ENCODE measurements at regions not wholly inside any gene's neighbourhood (a gene's known extent, or its start where the extent isn't known, plus 50 kb on each side); places are given as distances from the start of the nearest gene placed in this dataset.

DNA sequence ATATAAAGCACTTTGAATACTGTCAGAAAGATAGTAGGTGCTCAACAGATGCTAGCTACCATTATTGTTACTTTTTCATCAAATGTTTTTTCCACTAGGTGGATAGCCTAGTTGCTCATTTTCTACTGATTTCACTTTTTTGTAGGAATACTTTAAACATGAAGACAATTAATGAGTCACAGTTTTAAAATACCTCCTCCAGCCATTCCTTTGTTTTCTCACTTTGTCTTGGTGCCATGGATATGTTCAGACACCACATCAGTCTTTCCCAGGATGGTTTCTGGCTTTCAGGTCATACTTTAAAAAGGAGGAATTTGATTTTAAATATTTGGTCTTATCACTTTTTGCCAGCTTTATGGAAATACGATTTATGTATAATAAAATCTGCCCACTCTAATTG, 147.1 kb upstream of the MGMT start:
- no peak for TF ChIP-seq POLR2A (IDR thresholded peaks at IDR 0.05)
- TF ChIP-seq, protein P1, sequence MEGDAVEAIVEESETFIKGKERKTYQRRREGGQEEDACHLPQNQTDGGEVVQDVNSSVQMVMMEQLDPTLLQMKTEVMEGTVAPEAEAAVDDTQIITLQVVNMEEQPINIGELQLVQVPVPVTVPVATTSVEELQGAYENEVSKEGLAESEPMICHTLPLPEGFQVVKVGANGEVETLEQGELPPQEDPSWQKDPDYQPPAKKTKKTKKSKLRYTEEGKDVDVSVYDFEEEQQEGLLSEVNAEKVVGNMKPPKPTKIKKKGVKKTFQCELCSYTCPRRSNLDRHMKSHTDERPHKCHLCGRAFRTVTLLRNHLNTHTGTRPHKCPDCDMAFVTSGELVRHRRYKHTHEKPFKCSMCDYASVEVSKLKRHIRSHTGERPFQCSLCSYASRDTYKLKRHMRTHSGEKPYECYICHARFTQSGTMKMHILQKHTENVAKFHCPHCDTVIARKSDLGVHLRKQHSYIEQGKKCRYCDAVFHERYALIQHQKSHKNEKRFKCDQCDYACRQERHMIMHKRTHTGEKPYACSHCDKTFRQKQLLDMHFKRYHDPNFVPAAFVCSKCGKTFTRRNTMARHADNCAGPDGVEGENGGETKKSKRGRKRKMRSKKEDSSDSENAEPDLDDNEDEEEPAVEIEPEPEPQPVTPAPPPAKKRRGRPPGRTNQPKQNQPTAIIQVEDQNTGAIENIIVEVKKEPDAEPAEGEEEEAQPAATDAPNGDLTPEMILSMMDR (IDR thresholded peaks at IDR 0.05): no peak
- DNase-seq: no peak
- WGBS, 4 donors: 82 to 90% (median 87%) methylated on average over 1 of the region's 1 CpG
- Histone ChIP-seq H3K9me3 (peaks cover 0 to 51% (median 18%) of the 10 kb centered on the region in 12 donors), H3K27ac (no peak overlapping the region), H3K36me3 (no peaks in the 10 kb centered on the region), H3K27me3 (peaks cover 0 to 4% (median 0%) of the 10 kb centered on the region in 9 donors), H3K4me3 (no peak overlapping the region), H3K4me1 (peaks cover 0 to 3% (median 0%) of the 10 kb centered on the region in 12 donors)
- intact Hi-C loops (cut with DNase I): loop anchor here in 1 of 10 donors (10.0 kb wide), 1 partner anchor 285 kb away; no protein-coding TSS in a partner anchor
- ATAC-seq: no peak

DNA sequence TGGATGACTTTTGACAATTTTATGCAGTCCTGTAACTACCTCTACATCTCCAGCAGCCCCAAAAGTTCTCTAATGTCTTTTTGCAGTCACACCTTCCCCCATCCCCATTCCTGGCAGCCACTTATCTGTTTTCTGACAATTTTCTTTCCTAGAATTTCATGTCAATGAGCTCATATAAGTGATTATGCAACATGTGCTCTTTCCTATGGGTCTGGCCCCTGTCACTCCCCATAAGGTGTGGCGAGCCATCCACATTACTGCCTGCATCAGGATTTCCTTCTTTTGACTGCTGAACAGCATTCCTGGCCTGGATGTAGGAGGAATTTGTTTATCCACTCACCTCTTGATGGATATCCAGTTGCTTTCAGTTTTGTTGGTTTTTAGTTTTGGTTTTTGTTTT, 146.7 kb upstream of the MGMT start:
- WGBS, 4 donors: 60 to 77% (median 64%) methylated on average over 1 of the region's 1 CpG

DNA sequence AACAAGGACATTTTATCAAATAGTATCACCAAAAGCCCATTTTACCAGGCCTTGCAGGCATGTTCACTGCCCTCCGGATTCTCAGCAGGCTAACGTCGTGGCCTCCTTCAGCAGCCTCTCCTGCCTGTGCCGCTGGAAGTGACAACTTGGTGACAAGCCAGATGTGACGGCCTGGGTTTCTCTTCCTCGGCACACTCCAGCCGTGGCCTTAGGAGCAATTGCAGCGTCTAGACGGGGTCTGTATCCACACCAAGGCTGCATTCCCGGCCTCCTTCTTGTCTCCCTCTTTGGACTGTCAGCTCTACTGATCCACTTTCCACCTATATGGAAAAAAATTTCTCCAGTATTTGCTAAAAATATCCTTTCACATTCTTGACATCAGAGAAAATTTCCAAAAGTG, 145.3 kb upstream of the MGMT start:
- Histone ChIP-seq H3K27ac (no peak overlapping the region), H3K4me3 (no peak overlapping the region), H3K27me3 (peaks cover 0 to 4% (median 0%) of the 10 kb centered on the region in 9 donors), H3K9me3 (peaks cover 0 to 34% (median 10%) of the 10 kb centered on the region in 12 donors), H3K4me1 (peaks cover 0 to 3% (median 0%) of the 10 kb centered on the region in 12 donors), H3K36me3 (no peaks in the 10 kb centered on the region)
- DNase-seq: no peak
- ATAC-seq: no peak
- 59 to 75% (median 64%) methylated on average over 10 of the region's 10 CpGs for WGBS, 4 donors
- TF ChIP-seq, protein P1 (IDR thresholded peaks at IDR 0.05): no peak
- TF ChIP-seq POLR2A (IDR thresholded peaks at IDR 0.05): no peak
- intact Hi-C loops (cut with DNase I): loop anchor here in 1 of 10 donors (10.0 kb wide), 1 partner anchor 287 kb away; no protein-coding TSS in a partner anchor

More for the DNA sequence above, 146.7 kb upstream of the MGMT start:
- no peak overlapping the region for H3K27ac ChIP-seq
- H3K36me3 ChIP-seq: no peaks in the 10 kb centered on the region
- peaks cover 0 to 3% (median 0%) of the 10 kb centered on the region in 12 donors for H3K4me1 ChIP-seq
- DNase-seq (no peak), ATAC-seq (no peak)
- intact Hi-C loops (cut with DNase I): loop anchor here in 1 of 10 donors (10.0 kb wide), 1 partner anchor 286 kb away; no protein-coding TSS in a partner anchor
- H3K27me3 ChIP-seq: peaks cover 0 to 4% (median 0%) of the 10 kb centered on the region in 9 donors
- TF ChIP-seq POLR2A (IDR thresholded peaks at IDR 0.05): no peak
- TF ChIP-seq, protein P1 (IDR thresholded peaks at IDR 0.05): no peak
- no peak overlapping the region for H3K4me3 ChIP-seq
- H3K9me3 ChIP-seq: peaks cover 0 to 47% (median 18%) of the 10 kb centered on the region in 12 donors

DNA sequence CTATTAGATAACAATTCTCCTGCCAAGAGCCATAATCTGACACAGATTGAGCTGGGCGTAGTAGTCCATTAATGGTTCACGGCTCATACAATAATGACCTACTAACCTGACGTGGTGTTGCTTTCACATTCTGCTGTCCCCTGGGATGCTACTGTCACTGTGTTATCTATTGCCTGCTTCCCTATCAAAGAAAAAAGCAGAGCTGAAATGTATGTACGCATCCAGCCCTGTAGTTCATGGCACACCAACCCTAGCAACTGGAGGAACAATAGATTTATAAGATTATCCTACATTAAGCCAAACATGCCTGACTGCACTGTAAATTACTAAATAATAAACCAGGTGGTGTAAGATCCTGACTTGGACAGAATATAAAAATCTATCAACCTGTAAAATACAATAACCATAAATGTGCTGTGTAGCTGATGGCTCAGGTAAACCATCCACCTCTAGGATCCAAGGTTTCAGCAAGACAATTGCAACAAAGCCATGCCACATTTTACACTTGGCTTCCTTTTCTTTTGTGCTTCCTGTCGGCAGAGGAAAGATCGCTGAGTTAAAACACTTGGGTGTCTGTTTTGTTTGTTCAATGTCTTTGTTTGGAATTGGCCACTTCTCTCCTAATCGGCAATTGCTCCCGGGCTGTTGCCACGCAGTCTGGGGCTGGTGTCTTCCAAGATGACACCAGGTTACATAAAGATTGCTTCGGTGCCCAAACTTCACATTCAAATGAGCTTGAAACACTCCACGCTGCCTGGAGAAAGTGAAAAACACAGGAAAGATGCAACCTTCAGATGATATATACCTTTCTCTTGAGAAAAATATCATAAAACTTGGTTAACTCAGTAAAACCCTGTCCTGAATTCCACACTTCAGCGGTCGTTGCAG, 143.9 kb upstream of the MGMT start:
- H3K9me3 ChIP-seq: peaks cover 0 to 19% (median 6%) of the 10 kb centered on the region in 12 donors
- intact Hi-C loops (cut with DNase I): loop anchor here in 1 of 10 donors (10.0 kb wide), 1 partner anchor 288 kb away; no protein-coding TSS in a partner anchor
- ATAC-seq (no peak), DNase-seq (no peak)
- peaks cover 0 to 4% (median 0%) of the 10 kb centered on the region in 9 donors for H3K27me3 ChIP-seq
- no peak overlapping the region for H3K27ac ChIP-seq
- H3K4me3 ChIP-seq: no peak overlapping the region
- TF ChIP-seq POLR2A (IDR thresholded peaks at IDR 0.05): no peak
- TF ChIP-seq, protein P1 (IDR thresholded peaks at IDR 0.05): no peak
- 58 to 63% (median 59%) methylated on average over 13 of the region's 13 CpGs for WGBS, 4 donors
- no peaks in the 10 kb centered on the region for H3K36me3 ChIP-seq
- H3K4me1 ChIP-seq: peaks cover 0 to 3% (median 0%) of the 10 kb centered on the region in 12 donors
